GM21717 (cell line): ENCODE measurements at regions not wholly inside any gene's neighbourhood (a gene's known extent, or its start where the extent isn't known, plus 50 kb on each side); places are given as distances from the start of the nearest gene placed in this dataset.

Source experiments
- ATAC-seq: cut with Tn5 transposase; IDR thresholded peaks from one replicate; pipeline ENCODE4 v1.9.1; 2021; ENCODE audit warnings: mild to moderate bottlenecking, moderate library complexity; ENCODE audit not compliant: unreplicated experiment

DNA sequence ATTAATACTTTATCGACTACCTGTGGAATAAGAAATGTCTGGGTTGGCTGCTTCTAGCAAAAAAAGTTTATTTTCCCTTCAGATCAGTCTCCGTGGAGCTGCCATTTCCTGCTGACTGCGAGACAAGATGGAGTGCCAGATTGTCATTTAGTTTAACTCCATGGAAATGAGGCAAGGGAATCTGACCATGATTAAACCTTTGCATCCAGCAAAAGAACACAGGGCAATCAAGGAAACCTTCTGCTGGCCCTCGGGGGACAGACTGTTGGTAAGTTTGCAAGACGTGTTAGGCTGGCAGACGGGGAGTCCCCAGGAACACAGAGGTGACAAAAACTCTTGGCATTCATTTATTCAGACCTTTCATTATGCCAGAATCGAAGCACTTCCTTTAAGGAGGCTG lies 52.2 kb upstream of the SPACA1 start:
- no peak for ATAC-seq

DNA sequence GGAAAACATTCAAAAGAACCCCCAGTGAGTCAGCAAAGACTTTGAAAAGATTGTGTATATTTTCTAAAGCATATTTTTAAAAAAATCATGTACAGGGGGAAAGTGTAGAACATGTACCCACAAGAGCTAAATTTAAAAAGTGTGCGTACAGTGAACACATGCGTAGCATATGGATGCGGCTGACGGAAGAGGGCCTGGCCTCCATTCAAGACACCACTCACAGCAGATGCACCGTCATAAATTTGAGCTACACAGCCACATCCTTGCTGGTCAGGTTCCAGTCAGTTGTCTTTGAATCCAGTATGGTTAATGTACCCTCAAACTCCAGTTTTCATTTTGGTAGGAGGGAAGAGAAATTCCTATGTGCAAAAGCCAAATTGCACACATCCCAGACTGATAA lies 54.3 kb upstream of the SPACA1 start:
- ATAC-seq: no peak

DNA sequence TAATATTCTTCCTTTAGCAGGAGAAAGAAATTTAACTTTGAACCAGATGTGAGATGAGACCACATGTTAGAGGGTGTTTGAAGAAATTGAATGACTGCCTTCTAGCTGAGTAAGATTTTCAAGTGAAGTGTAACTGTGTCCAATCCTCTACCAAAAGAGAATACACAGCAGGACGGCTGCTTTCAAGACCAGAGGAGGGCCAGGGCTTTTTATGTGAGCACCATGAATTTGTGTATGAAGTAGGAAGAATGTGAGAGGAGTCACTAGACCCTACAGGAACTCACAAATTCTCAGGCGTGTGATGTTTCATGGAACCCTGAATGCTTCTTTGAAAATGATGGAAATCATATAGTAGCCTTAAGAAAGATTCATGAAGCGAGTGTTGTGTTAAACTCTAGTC lies 56.8 kb upstream of the SPACA1 start:
- no peak for ATAC-seq

DNA sequence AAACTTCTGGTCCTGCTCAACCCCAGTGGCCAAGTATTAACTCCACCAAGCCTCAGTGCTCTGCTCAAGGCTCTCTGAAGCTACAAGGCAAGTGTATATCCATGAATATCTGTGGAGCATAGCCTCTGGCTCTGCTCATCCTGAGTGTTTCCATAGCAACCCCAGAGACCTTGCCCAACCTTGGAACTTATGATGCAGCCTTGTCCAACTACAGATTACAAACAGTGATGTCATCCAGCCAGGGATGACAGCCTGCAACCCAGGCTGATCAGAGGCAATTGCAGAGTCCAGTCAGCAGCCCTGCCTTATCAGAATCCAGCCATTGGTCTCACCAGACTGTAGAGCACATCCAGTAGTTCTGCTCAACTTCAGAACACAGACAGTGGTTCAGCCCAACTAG lies 65.5 kb upstream of the SPACA1 start:
- no peak for ATAC-seq

DNA sequence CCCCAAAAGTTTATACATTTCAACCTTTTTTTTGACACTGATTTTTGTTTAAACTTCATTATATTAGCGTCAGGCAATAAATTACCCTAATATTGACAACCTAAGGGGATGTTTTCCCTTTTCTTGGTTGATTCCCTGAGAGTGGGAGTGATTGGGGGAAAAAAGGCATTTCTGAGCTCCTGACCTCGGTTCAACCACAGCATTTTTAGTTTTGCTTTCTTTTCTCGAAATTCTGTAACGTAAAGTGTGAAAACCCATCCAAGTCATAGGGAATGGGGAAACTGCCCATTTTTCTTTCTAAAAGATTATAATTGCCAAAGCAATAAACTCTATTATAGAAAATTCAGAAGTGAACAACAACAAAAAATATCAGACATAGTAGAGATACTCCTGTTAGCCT lies 67.9 kb upstream of the SPACA1 start:
- no peak for ATAC-seq

DNA sequence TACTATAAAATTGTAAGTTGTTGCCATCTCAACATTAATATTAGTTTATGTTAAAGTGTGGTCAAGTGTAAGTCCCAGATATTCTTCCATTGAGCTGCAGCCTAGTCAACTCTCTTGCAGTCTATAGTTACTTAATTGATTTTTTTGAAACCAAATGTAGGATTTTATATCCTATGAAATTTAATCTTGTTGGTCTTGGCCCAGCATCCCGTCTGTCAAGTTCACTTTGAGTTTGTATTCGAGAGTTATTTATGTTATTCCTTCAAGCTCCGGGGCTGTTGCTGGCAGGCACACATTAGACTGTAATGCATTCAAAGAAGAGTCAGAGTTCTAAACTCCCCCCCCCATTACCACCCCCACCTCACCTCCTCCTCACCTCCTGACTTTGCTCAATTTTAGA lies 71.0 kb upstream of the SPACA1 start:
- no peak for ATAC-seq

DNA sequence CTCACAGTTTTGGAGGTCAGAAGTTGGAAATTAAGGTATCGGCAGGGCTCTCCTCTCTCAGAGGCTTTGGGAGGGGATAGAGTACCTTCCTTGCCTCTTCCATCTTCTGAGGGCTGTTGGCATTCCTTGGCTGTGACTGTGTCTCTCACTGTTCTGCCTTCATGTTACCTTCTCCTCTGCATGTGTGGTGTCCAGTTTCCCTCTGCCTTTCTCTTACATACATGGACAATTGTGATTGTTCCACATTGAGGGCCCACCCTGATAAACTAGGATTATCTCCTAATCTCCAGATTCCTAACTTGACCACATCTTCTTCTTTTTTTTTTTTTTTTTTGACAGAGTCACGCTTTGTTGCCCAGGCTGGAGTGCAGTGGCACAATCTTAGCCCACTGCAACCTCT lies 72.1 kb upstream of the SPACA1 start:
- ATAC-seq: no peak

DNA sequence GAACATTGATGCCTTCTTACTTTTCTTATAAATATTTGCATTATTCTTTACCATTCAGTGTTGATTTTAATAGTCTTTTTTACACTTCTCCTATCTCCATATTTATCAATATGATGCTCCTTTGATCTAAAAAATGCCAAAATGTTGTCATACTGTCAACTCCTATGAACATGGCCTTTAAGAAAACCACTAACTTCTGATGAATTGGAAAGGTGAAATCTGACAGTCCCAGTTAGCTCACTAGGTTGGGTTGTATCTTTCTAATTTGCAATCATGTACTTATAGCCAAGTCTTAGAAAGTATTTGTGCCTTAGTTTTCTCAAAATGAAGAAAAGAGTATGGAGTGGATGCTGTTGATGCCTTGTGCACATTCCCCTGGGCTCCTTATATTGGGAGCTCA lies 75.4 kb upstream of the SPACA1 start:
- ATAC-seq: no peak

DNA sequence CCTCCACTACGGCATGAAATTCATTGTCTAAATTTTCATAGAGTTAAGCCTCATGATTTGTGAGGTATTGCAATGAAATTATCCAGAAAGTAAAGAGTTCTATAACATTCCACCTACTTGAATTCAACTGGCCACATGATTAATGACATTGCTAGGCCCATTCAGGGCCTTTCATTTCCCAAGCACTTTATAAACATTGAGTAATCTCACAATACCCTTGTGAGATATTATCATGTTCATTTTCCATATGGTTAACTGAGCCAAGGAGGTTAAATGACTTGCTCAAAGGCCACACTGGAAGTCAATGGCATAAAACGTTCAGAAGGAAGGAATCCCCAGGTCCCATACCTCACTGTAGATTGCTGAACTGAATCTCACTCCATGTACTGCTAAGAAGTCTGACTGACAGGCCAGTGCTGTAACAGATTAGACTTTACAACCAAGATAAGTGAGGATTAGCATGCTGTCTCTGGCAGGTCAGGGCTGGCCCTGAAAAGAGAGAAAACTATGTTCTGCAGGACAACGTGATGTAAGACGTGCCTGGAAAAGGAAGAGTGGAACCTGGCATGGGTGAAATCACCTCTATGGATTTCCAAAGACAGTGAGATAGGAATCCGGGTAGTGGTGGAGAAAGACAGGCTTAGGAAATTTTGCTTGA lies 75.9 kb upstream of the SPACA1 start:
- no peak for ATAC-seq

DNA sequence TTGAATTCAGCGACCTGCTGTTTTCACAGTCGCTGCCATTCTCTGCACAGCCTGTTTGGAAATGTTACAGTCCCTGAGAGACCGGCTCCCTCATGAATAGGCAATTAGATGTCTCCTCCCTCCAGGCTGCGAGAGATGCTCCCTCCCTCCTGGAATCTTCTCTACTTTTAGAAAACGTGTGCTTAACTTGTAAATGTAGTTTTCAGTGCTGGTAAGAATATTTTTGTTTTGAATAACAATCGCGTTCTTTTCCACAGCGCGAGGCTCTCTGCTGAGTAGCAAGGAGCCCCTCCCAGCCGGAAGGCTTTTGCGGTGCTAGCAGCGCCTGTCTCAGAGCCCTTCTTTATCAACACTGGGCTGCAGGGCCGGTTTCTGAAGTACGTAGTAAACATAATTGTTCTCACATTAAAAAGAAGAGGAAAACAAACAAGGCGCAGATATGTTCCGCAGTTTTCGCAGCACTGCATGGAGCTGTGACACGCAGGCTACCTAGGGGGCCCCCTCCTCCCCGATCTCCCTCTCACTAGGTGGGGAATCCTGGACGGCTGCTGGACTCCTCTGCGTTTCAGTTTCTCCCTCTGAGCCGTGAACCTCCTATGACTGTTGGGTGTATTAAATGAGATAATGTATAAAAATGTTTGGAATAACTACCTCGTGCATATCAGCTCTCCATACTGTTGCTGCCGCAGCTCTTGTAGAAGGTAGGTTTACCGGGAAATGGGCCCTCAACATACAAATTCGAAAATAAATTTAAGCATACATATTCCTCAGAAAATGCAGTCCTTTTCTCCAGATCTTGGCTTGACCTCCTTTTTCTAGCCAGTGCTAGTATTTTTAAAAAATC lies 79.0 kb upstream of the SPACA1 start:
- ATAC-seq: peak; percentile 61

DNA sequence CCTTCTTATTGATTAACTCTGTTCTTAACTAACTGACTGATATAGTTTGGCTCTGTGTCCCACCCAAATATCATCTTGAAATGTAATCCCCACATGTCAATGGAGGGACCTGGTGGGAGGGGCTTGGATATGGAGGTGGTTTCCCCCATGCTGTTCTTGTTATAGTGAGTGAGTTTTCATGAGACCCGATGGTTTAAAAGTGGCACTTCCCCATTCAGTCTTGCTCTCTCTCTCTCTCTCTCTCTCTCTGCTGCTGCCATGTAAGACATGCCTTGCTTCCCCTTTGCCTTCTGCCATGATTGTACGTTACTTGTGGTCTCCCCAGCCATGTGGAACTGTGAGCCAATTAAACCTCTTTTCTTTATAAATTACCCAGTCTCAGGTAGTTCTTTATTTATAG lies 81.8 kb upstream of the SPACA1 start:
- no peak for ATAC-seq

DNA sequence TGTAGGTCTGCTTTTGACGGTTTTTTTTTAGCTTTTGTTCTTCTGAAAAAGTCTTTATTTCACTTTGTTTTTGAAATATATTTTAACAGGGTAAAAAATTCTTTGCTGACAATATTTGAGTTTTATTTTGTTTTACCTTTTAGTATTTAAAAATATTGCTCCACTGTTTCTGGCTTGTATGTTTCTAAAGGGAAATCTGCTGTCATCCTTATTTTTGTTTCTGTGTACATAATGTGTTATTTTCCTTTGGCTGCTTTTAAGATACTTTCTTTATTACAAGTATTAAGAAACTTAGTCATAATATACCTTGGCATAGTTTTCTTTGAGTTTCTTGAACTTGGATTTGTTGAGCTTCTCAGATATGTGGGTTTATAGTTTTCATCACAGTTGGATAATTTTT lies 88.6 kb upstream of the SPACA1 start:
- no peak for ATAC-seq

DNA sequence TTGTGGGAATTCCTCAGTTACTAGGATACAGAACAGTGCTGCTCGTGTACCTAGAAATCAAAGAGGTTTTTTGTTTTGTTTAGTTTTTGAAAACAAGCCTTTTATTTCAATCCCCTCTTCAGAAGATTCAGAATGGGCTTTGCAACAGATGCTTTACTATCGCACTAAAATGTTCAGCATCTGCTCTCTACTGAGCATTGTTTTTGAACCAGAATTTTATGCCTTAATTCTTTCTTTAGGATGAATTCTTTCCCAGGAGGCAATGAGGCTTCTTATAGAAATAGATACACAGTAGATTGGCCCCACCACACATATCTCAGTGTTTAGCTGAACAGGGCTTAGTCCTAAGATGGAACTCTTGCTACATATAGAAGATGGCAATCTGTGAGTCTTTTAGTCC lies 95.9 kb upstream of the SPACA1 start:
- ATAC-seq: no peak

DNA sequence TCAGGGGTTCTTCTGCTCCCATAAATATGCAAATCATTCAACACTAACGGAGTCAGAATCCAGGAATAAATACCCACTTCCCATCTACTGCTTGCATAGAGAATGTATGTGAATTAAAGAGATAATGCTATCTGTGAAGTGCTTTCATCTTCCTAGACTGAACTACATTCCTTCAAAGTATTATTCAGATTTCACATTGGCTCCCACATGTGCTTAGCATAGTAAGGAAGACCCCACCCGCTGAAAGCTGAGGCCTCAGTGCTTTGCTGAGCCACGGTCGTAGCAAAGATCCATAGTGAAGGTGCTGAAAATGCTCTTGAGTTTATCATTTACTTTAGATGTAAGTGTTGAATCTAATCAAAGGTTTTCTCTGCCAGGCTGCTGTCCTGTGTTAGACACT lies 97.0 kb upstream of the SPACA1 start:
- ATAC-seq: no peak

DNA sequence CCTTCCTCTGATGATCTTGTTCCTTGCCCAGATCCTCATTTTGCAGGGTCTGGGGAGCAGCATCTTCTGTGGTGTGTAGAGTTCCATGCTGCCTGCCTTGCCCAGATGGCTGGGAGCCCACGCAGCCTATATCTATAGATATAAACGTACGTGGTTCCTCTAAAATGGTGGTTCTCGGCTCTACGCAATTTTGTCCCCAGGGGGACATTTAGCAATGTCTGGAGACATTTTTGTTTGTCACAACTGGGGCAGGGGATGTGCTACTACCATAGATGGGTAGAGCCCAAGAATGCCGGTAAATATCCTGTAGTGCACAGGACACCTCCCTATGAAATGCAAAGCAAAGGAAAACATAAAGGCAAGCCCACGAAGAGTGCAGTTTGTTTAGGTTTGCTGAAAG lies 98.4 kb upstream of the SPACA1 start:
- no peak for ATAC-seq

DNA sequence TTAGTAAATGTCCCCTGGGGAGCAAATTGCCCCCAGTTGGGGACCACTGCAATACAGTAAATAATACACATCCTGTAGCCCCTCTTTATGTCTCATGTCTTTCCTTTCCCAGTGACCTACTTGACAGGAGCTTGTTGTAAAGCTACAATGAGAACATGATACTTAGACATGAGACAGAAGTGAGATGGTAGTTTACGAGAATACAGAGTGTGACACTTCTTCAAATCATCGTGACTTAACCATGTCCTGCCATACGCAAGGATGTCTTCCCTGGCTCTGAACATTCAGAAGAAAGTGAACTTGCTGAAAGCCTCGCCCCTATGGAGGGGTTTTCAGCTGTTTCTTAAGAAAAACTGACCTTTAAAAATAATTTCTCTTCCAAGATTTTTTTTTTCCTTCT lies 101.0 kb upstream of the SPACA1 start:
- ATAC-seq: no peak

DNA sequence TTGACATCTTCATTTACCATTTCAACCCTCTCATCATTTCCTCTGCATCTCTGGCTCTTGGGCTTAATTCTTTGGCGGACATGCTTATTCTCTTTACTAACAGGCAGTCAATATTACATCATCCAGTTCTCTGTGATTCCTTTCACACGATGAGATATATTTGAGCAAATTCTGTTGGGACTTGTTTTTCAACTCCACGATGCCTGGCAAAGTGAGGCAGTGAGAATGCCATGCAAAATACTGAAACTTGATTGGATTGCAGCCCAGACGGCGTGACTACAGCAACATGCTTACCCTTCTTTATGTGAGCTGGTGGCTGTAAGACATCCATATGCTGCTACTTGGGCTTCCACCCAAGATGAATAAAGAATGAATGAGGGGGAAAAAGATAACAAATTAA lies 101.7 kb upstream of the SPACA1 start:
- ATAC-seq: no peak

DNA sequence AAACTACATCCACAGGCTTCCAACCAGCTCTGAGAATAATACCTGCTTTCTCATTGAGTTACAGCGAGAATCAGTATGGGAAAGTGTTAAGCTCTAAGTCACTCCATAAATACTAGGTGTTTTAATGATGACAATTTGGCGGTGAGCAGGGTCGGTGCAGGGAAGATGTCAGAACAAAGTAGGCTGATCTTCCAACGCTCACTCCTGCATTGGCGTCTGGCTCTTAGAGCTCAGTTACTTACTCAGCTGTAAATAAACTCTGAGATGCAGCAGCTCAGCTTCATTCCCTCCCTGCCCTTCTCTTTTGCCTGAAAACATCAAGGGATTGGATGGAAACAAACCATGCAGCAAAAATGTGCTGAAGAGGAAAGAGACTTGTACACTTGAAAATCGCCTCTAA lies 102.5 kb upstream of the SPACA1 start:
- no peak for ATAC-seq

DNA sequence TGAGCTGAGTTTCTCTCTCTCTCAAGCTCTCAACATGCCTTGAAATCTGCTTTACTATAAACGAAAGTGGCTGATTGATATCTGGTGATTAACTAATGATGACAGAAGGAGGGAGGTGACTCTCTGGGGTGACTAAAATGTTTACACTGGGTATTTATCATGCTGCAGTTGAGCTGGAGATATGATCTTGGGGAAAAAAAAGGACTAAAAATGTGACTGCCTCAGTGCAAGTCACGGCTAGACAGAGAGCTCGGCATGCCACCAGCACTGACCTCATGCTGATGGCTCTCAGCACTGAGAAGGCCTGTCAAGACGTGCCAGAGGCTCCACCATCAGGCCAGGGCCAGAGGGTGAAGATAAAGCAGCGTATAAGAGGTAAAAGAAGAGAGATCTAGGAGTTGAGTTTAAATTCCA lies 103.1 kb upstream of the SPACA1 start:
- ATAC-seq: no peak

DNA sequence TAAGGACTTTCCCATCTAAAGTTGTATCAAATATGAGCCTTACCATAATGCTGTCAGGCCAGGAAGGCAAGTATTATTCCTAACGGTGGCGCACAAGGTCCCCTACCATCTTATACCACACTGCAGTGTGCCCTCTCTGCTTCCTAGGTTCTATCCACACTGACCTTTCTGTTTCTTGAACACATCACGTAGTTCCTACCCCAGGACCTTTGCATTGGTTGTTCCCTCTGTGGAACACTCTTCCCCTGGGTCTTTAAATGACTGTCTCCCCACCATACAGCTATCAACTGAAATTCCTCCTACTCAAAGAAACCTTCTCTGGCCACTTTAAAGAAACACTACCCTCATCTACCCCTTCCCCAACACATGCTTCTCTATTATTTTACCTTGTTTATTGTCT lies 104.5 kb upstream of the SPACA1 start:
- no peak for ATAC-seq

DNA sequence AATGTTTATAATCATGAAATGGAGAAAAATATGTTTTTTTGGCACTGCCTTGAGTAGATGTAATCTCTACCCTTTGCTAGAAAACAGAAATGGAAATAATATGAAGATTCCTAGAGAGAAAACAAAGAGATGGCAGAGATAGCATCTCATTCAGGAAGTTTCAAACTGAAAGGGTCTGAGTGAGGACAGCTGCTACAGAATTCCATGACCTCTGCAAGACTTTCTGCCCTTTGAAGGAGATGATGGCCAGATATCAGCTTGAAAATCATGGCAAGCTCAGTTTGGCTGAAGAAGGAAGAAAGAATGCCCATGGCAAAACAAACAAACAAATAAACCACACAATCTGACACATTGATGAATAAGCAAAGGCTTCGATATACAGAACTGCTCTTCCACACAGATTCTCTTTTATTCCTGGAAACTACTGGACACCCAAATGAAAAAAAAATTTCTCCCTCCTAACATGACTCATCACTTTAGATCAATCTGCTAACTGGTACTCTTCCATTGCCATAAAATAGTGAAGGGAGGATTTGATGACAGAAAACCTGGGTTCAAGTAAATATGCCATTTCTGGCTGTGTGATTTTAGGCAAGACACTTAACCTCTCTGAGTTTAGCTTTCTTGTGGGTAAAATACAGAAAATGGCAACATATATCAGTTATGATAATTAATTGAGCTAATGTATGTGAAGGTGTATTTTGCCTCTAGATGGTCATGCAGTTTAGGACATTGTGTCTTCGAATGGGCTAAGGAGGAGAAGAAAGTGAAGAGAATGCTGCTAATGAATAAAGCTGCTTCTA lies 105.9 kb upstream of the SPACA1 start:
- ATAC-seq: no peak

DNA sequence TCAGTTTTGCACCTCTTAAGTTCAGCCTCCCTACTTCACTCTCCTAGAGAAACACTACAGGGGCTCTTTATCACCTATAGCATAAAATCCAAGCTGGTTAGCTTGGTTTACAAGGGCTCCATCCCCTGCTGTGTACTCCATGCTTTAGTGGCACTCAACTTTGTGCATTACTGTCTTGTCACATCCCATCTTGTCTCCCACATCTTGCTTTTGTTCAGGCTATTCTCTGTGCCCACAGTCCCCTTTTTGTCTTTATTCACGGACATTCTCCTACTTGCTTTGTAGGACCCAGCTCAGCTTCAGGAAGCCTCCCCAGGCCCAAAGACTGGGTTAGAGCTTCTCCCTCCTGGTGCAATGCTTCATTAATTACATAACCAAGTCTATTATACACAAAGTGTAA lies 107.9 kb upstream of the SPACA1 start:
- ATAC-seq: no peak
